ENCODE measurements at regions not wholly inside any gene's neighbourhood (a gene's known extent, or its start where the extent isn't known, plus 50 kb on each side); places are given as distances from the start of the nearest gene placed in this dataset.

GRCh38 chrX:97672138-97672537 lies 788.4 kb downstream of the RPA4 start:
- TF ChIP-seq YY1 (IDR thresholded peaks at IDR 0.05; ENCODE audit: extremely low read depth, insufficient replicate concordance, low read depth, low read length): no peak
- no peak for TF ChIP-seq POLR2AphosphoS5 (IDR thresholded peaks at IDR 0.05; ENCODE audit: low read depth, low read length)
- TF ChIP-seq ELF1 (IDR thresholded peaks at IDR 0.05; ENCODE audit: borderline replicate concordance, low read depth): no peak
- TF ChIP-seq RAD21 (IDR thresholded peaks at IDR 0.05; ENCODE audit: low read depth): no peak
- TF ChIP-seq ATF3 (IDR thresholded peaks at IDR 0.05): no peak
- no peak for TF ChIP-seq ZNF274 (IDR thresholded peaks at IDR 0.05; ENCODE audit: low read depth, low read length)
- TF ChIP-seq POLR2A (IDR thresholded peaks at IDR 0.05; ENCODE audit: borderline replicate concordance, extremely low read depth, insufficient read depth, insufficient read length): no peak
- TF ChIP-seq CBX3 (IDR thresholded peaks at IDR 0.05; ENCODE audit: low read depth): no peak
- no peak for TF ChIP-seq FOSL1 (IDR thresholded peaks at IDR 0.05; ENCODE audit: low read depth)
- TF ChIP-seq, protein P1, sequence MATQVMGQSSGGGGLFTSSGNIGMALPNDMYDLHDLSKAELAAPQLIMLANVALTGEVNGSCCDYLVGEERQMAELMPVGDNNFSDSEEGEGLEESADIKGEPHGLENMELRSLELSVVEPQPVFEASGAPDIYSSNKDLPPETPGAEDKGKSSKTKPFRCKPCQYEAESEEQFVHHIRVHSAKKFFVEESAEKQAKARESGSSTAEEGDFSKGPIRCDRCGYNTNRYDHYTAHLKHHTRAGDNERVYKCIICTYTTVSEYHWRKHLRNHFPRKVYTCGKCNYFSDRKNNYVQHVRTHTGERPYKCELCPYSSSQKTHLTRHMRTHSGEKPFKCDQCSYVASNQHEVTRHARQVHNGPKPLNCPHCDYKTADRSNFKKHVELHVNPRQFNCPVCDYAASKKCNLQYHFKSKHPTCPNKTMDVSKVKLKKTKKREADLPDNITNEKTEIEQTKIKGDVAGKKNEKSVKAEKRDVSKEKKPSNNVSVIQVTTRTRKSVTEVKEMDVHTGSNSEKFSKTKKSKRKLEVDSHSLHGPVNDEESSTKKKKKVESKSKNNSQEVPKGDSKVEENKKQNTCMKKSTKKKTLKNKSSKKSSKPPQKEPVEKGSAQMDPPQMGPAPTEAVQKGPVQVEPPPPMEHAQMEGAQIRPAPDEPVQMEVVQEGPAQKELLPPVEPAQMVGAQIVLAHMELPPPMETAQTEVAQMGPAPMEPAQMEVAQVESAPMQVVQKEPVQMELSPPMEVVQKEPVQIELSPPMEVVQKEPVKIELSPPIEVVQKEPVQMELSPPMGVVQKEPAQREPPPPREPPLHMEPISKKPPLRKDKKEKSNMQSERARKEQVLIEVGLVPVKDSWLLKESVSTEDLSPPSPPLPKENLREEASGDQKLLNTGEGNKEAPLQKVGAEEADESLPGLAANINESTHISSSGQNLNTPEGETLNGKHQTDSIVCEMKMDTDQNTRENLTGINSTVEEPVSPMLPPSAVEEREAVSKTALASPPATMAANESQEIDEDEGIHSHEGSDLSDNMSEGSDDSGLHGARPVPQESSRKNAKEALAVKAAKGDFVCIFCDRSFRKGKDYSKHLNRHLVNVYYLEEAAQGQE (IDR thresholded peaks at IDR 0.05; ENCODE audit: low read depth): no peak
- no peak for TF ChIP-seq CTCF (IDR thresholded peaks at IDR 0.05 in 2 of 3, conservative IDR thresholded peaks at IDR 0.05 in 1 of 3; ENCODE audit: borderline replicate concordance in 1 of 3, insufficient read depth in 1 of 3, low read depth in 2 of 3, low read length in 2 of 3)
- no peak for TF ChIP-seq SIN3A (IDR thresholded peaks at IDR 0.05; ENCODE audit: low read depth)
- TF ChIP-seq CEBPB (IDR thresholded peaks at IDR 0.05; ENCODE audit: low read depth): no peak
- ChIA-PET CTCF (no interaction called here), RAD21 (ENCODE audit: low non-redundant PET in 1 of 2, low total read pairs in 2 of 2, uncharacterized antibody in 2 of 2, unreplicated experiment in 2 of 2) (no interaction called here), POLR2A (no interaction called here)
- Histone ChIP-seq H2AFZ (ENCODE audit: low read depth, low read length, poor library complexity, severe bottlenecking) (no peak overlapping the region), H4K20me1 (ENCODE audit: insufficient read depth) (no peaks in the 10 kb centered on the region), H3K4me2 (ENCODE audit: low read length) (no peak overlapping the region), H3K4me3 (replicated peaks in 1 of 2; ENCODE audit: low read depth in 1 of 2, low read length in 2 of 2) (no peak overlapping the region), H3K9ac (ENCODE audit: low read length) (no peak overlapping the region), H3K79me2 (ENCODE audit: insufficient read depth, low read length) (no peaks in the 10 kb centered on the region), H3K4me1 (ENCODE audit: control insufficient read depth in 1 of 2, insufficient read depth in 2 of 2, low read length in 2 of 2) (no peaks in the 10 kb centered on the region), H3K27me3 (ENCODE audit: insufficient read depth, low read length) (no peaks in the 10 kb centered on the region), H3K9me2 (ENCODE audit: insufficient read depth) (no peaks in the 10 kb centered on the region), H3K27ac (ENCODE audit: low read depth, low read length) (no peak overlapping the region), H3K9me3 (ENCODE audit: control insufficient read depth in 1 of 2, insufficient read depth in 1 of 2, low read depth in 1 of 2, low read length in 2 of 2) (no peaks in the 10 kb centered on the region), H3K36me3 (ENCODE audit: control insufficient read depth in 1 of 2, insufficient read depth in 2 of 2, low read length in 2 of 2) (no peaks in the 10 kb centered on the region)
- DNase-seq (ENCODE audit: low read depth, low spot score) (no peak), ATAC-seq (no peak)
- BruUV-seq (replicated peaks): no TSS peak
- intact Hi-C loops (cut with micrococcal nuclease): no loop called here

Data from HCT116 (cell line).